CD4-positive, alpha-beta T cell (primary cell): ENCODE measurements at regions not wholly inside any gene's neighbourhood (a gene's known extent, or its start where the extent isn't known, plus 50 kb on each side); places are given as distances from the start of the nearest gene placed in this dataset.
A peak's percentile ranks its signal among the peaks of the same experiment; 100 is the strongest.

Source experiments
- ATAC-seq: fragments of 200-7000 bp; cut with Tn5 transposase; one replicate; pipeline ENCODE4 v1.10.0; 2022; ENCODE audit warnings: mild to moderate bottlenecking; ENCODE audit not compliant: poor library complexity
- CTCF ChIA-PET: fragments of 350-600 bp; sonication (Branson Sonifier 250); formaldehyde crosslinking; loops from one replicate; lab custom pipeline; 2021; ENCODE audit warnings: antibody characterized with exemption, inconsistent platforms; lab: Charles Lee
- POLR2A ChIA-PET: fragments of 350-600 bp; sonication (Branson Sonifier 250); formaldehyde crosslinking; loops from one replicate; lab custom pipeline; 2021; ENCODE audit warnings: antibody characterized with exemption, inconsistent platforms; lab: Charles Lee
- DNase-seq, 14 experiments: peaks; one replicate each; pipeline ENCODE4 v3.0.0-alpha.2; 2013 to 2020; ENCODE audit warnings: mixed read lengths in 2 of 14
- H3K27ac ChIP-seq, 2 donors: one replicate each; pipeline versions ENCODE4 v1.5.1 to v1.7.0; 2013; ENCODE audit warnings: low read length in 2 of 2, low read depth in 1 of 2, mild to moderate bottlenecking in 1 of 2
- H3K27me3 ChIP-seq, 2 experiments: 1 replicate in 1 of 2; 2 replicates in 1 of 2; pipeline versions ENCODE4 v1.6.1 to v1.7.0; 2013; ENCODE audit warnings: low read length in 2 of 2, control low read depth in 1 of 2, mild to moderate bottlenecking in 1 of 2, moderate library complexity in 1 of 2; ENCODE audit not compliant: insufficient read depth in 2 of 2, control insufficient read depth in 1 of 2
- H3K36me3 ChIP-seq: one replicate; pipeline ENCODE4 v1.6.1; 2013; ENCODE audit warnings: low read length, control low read depth; ENCODE audit not compliant: insufficient read depth
- H3K4me1 ChIP-seq: one replicate; pipeline ENCODE4 v1.6.1; 2013; ENCODE audit warnings: low read length, control low read depth; ENCODE audit not compliant: insufficient read depth
- H3K4me3 ChIP-seq: one replicate; pipeline ENCODE4 v1.5.1; 2013; ENCODE audit warnings: mild to moderate bottlenecking, low read length, moderate library complexity
- H3K9me3 ChIP-seq, 2 experiments: 1 replicate in 1 of 2; 2 replicates in 1 of 2; pipeline versions ENCODE4 v1.6.1 to v1.7.0; 2013; ENCODE audit warnings: low read length in 2 of 2, mild to moderate bottlenecking in 2 of 2, control low read depth in 1 of 2, moderate library complexity in 1 of 2; ENCODE audit not compliant: control insufficient read depth in 1 of 2, insufficient read depth in 1 of 2
- H3K27ac Mint-ChIP-seq: one replicate; pipeline ENCODE4 v1.8.0; 2020; ENCODE audit warnings: mixed read lengths
- H3K27me3 Mint-ChIP-seq: one replicate; pipeline ENCODE4 v1.8.0; 2021; ENCODE audit warnings: mixed read lengths
- H3K36me3 Mint-ChIP-seq: one replicate; pipeline ENCODE4 v1.8.0; 2021; ENCODE audit warnings: low read depth, mixed read lengths
- H3K4me1 Mint-ChIP-seq: one replicate; pipeline ENCODE4 v1.8.0; 2021; ENCODE audit warnings: low read depth, mixed read lengths
- H3K4me3 Mint-ChIP-seq: one replicate; pipeline ENCODE4 v1.8.0; 2020; ENCODE audit warnings: mild to moderate bottlenecking, mixed read lengths
- H3K9me3 Mint-ChIP-seq: one replicate; pipeline ENCODE4 v1.8.0; 2020; ENCODE audit warnings: mixed read lengths
- CTCF ChIP-seq: fragments of 200-600 bp; IDR thresholded peaks from one replicate; pipeline ENCODE4 v1.8.0; 2022; ENCODE audit warnings: antibody characterized with exemption, mild to moderate bottlenecking
- intact Hi-C, 2 experiments: fragments of 100-400 bp; cut with DNase I in 1 of 2; cut with micrococcal nuclease in 1 of 2; formaldehyde crosslinking; loops; one replicate each; pipeline versions ENCODE4 v1.15.1 to v1.9.0; 2023 to 2025; cut with DNase I, micrococcal nuclease

- H3K36me3 Mint-ChIP-seq = no peaks in the 10 kb centered on the region
- no peaks in the 10 kb centered on the region for H3K9me3 ChIP-seq
- H3K4me1 ChIP-seq = no peaks in the 10 kb centered on the region
- H3K27ac Mint-ChIP-seq = no peak overlapping the region
- H3K4me3 ChIP-seq = no peak overlapping the region
- no peaks in the 10 kb centered on the region for H3K36me3 ChIP-seq
- H3K4me3 Mint-ChIP-seq = no peak overlapping the region
- no peak overlapping the region for H3K27ac ChIP-seq
- H3K27me3 ChIP-seq = no peaks in the 10 kb centered on the region
- no peak for TF ChIP-seq CTCF
- peaks cover 9% of the 10 kb centered on the region for H3K4me1 Mint-ChIP-seq
- ATAC-seq (no peak), DNase-seq (no peak)
- POLR2A ChIA-PET = no interaction called here
- peaks cover 17% of the 10 kb centered on the region for H3K27me3 Mint-ChIP-seq
- intact Hi-C loops = no loop called here
- H3K9me3 Mint-ChIP-seq = no peaks in the 10 kb centered on the region
- CTCF ChIA-PET = no interaction called here
Observed at GRCh38 chr4:89511776-89512175, 204.2 kb upstream of the GPRIN3 start.

GRCh38 chr4:89509708-89510281 is 202.2 kb upstream of the GPRIN3 start:
- TF ChIP-seq CTCF = no peak
- Histone ChIP-seq H3K27me3 (no peaks in the 10 kb centered on the region), H3K4me1 (no peaks in the 10 kb centered on the region), H3K27ac (no peak overlapping the region), H3K9me3 (no peaks in the 10 kb centered on the region), H3K4me3 (no peak overlapping the region), H3K36me3 (no peaks in the 10 kb centered on the region)
- Mint-ChIP-seq H3K4me1 (peaks cover 9% of the 10 kb centered on the region), H3K27me3 (peaks cover 9% of the 10 kb centered on the region), H3K9me3 (no peaks in the 10 kb centered on the region), H3K27ac (no peak overlapping the region), H3K36me3 (no peaks in the 10 kb centered on the region), H3K4me3 (no peak overlapping the region)
- ATAC-seq (peak; percentile 51), DNase-seq (peak in 3 of 14 experiments; percentile 22 to 66 (median 24))
- intact Hi-C loops = no loop called here
- ChIA-PET CTCF (no interaction called here), POLR2A (no interaction called here)

- ChIA-PET POLR2A (no interaction called here), CTCF (no interaction called here)
- Histone ChIP-seq H3K36me3 (no peaks in the 10 kb centered on the region), H3K9me3 (no peaks in the 10 kb centered on the region), H3K4me3 (no peak overlapping the region), H3K27me3 (peaks cover 0 to 3% of the 10 kb centered on the region in 2 experiments), H3K27ac (no peak overlapping the region), H3K4me1 (no peaks in the 10 kb centered on the region)
- H3K27me3 Mint-ChIP-seq = no peaks in the 10 kb centered on the region
- no peaks in the 10 kb centered on the region for H3K9me3 Mint-ChIP-seq
- ATAC-seq = no peak
- H3K27ac Mint-ChIP-seq = no peak overlapping the region
- H3K4me1 Mint-ChIP-seq = peaks cover 9% of the 10 kb centered on the region
- no peaks in the 10 kb centered on the region for H3K36me3 Mint-ChIP-seq
- H3K4me3 Mint-ChIP-seq = no peak overlapping the region
- no peak for TF ChIP-seq CTCF
- intact Hi-C loops = no loop called here
- DNase-seq = no peak
Observed at GRCh38 chr4:89506866-89507491, 199.4 kb upstream of the GPRIN3 start.
